ENCODE measurements at regions not wholly inside any gene's neighbourhood (a gene's known extent, or its start where the extent isn't known, plus 50 kb on each side); places are given as distances from the start of the nearest gene placed in this dataset.

DNA sequence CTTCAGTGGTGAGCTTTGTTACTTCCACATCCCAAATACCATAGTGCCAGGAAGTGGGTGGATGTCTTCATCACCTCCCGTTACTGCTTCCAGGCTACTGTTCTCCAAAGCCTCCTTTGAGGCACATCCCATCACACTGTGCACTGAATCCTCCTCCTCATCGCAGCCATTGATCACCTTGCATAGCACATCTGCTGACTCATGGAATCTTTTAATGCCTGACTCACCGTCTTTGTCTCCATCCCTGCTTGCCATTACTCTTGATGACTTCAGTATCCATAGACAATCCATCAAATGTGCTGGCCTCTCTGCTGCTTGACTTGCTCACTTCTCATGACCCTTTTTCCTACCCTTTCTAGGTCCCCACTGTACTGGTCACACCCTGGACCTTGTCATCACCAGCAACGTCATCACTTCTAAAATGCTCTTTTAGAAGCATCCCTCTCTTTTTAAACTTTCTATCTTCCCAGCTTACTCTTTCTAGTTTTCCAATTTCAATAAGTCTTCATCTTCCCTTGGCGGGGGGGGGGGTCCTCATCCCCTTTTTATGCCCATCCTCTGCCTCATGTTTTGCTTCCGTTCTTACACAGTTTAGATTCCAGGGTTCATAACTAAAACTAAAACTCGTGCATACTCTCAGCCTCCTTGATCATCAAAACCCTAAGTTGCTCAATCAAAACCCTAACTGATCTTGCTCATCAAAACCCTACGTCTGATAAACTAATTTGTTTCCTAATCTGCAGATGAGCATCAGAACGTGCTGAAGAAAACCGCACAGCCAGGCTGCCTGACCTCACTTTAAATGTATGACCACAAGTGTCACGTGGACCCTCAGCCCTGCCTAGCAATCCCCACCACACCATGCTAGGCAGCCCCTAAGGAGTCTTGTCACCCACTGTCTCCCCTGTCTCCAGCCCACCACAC is 289.7 kb upstream of the ZFHX3 start:
- Histone ChIP-seq H3K4me3 (ENCODE audit: insufficient read depth, low read depth, low read length) (no peak overlapping the region), H3K18ac (ENCODE audit: low read depth, low read length) (no peak overlapping the region), H3K27me3 (ENCODE audit: control insufficient read depth, insufficient read depth, low read length) (no peaks in the 10 kb centered on the region; the same call in 1 of the 2 replicates), H3K79me1 (ENCODE audit: low read depth in 1 of 2, low read length in 2 of 2) (no peaks in the 10 kb centered on the region), H2BK15ac (ENCODE audit: low read depth, low read length) (no peak overlapping the region), H3K4ac (ENCODE audit: low read depth, low read length) (no peak overlapping the region), H3K23ac (ENCODE audit: low read depth, low read length) (no peak overlapping the region), H3K9ac (ENCODE audit: low read depth, low read length) (no peak overlapping the region), H3K4me1 (ENCODE audit: control insufficient read depth, insufficient read depth, low read length) (no peaks in the 10 kb centered on the region), H3K9me1 (ENCODE audit: insufficient read depth, low read length) (no peaks in the 10 kb centered on the region), H2AK5ac (ENCODE audit: low read depth, low read length) (no peak overlapping the region), H2BK20ac (ENCODE audit: low read depth, low read length) (no peak overlapping the region), H3K9me3 (ENCODE audit: control insufficient read depth, insufficient read depth, low read length) (no peaks in the 10 kb centered on the region), H4K5ac (ENCODE audit: low read depth, low read length) (no peak overlapping the region), H2AK9ac (replicated peaks; ENCODE audit: low read depth, low read length, poor library complexity) (no peak overlapping the region), H3K4me2 (ENCODE audit: low read depth, low read length) (no peak overlapping the region), H4K8ac (ENCODE audit: low read depth in 2 of 2, low read length in 2 of 2) (no peak overlapping the region), H4K20me1 (ENCODE audit: insufficient read depth, low read length) (no peaks in the 10 kb centered on the region), H4K91ac (ENCODE audit: insufficient read depth, low read depth, low read length) (no peak overlapping the region), H3K27ac (ENCODE audit: insufficient read depth, low read length) (no peak overlapping the region), H3K56ac (ENCODE audit: extremely low read depth, insufficient read depth, low read length) (no peak overlapping the region), H2BK5ac (ENCODE audit: low read depth, low read length, poor library complexity, severe bottlenecking) (no peak overlapping the region), H2BK120ac (ENCODE audit: low read depth, low read length) (no peak overlapping the region), H2AFZ (replicated peaks; ENCODE audit: low read length, poor library complexity) (no peak overlapping the region), H3K14ac (replicated peaks; ENCODE audit: low read depth, low read length) (no peak overlapping the region), H3K36me3 (ENCODE audit: control insufficient read depth, insufficient read depth, low read length) (no peaks in the 10 kb centered on the region)
- in situ Hi-C loops (cut with MboI; ENCODE audit: low sequenced_read_pairs): no loop called here
- POLR2A ChIA-PET (ENCODE audit: unreplicated experiment): no interaction called here
- WGBS, 2 experiments (ENCODE audit: extremely low coverage in 2 of 2, insufficient read length in 1 of 2): 77% methylated on average over 6 of the region's 11 CpGs; no CpG with 5 or more reads in 1 of the 2 experiments
- CTCF ChIA-PET: no interaction called here
- BruUV-seq (replicated peaks): no TSS peak
- dilution Hi-C loops (cut with HindIII; ENCODE audit: low sequenced_read_pairs, unreplicated experiment): no loop called here
- DNase-seq (no peak), ATAC-seq (ENCODE audit: low read depth) (no peak)
- no peak for TF ChIP-seq MAZ (IDR thresholded peaks at IDR 0.05; ENCODE audit: borderline replicate concordance, low read depth, low read length)
- peak; percentile 76 for TF ChIP-seq MAFK (IDR thresholded peaks at IDR 0.05; ENCODE audit: low read depth, low read length)
- intact Hi-C loops (cut with micrococcal nuclease): no loop called here
